ENCODE measurements at regions not wholly inside any gene's neighbourhood (a gene's known extent, or its start where the extent isn't known, plus 50 kb on each side); places are given as distances from the start of the nearest gene placed in this dataset.
"Not testable (repeated sequence)": the region's sequence is repeated elsewhere in the genome, so short reads cannot be mapped to it uniquely, and the experiment has no call there.

- no peak for DNase-seq (ENCODE audit: low spot score)
Observed at GRCh38 chr3:106078635-106079034, 209.8 kb upstream of the CBLB start.

GRCh38 chr3:106082616-106083015 lies 213.8 kb upstream of the CBLB start:
- DNase-seq (ENCODE audit: low spot score), result no peak

GRCh38 chr3:106083207-106083606 lies 214.4 kb upstream of the CBLB start:
- DNase-seq (ENCODE audit: low spot score), result no peak

- DNase-seq (ENCODE audit: low spot score), result no peak
Observed at GRCh38 chr3:106083854-106084253, 215.0 kb upstream of the CBLB start.

GRCh38 chr3:106086038-106086437 lies 217.2 kb upstream of the CBLB start:
- DNase-seq (ENCODE audit: low spot score), result no peak

GRCh38 chr3:106086636-106087035 lies 217.8 kb upstream of the CBLB start:
- DNase-seq (ENCODE audit: low spot score), result peak; percentile 6

- DNase-seq (ENCODE audit: low spot score), result no peak
Observed at GRCh38 chr3:106088304-106088703, 219.5 kb upstream of the CBLB start.

- DNase-seq (ENCODE audit: low spot score), result no peak
Observed at GRCh38 chr3:106088899-106089298, 220.1 kb upstream of the CBLB start.

GRCh38 chr3:106089806-106090205 lies 221.0 kb upstream of the CBLB start:
- no peak for DNase-seq (ENCODE audit: low spot score)

- DNase-seq (ENCODE audit: low spot score), result no peak
Observed at GRCh38 chr3:106092792-106093191, 224.0 kb upstream of the CBLB start.

GRCh38 chr3:106093616-106094015 lies 224.8 kb upstream of the CBLB start:
- no peak for DNase-seq (ENCODE audit: low spot score)

GRCh38 chr3:106097817-106098435 lies 229.1 kb upstream of the CBLB start:
- no peak for DNase-seq (ENCODE audit: low spot score)

- no peak for DNase-seq (ENCODE audit: low spot score)
Observed at GRCh38 chr3:106103383-106103782, 234.6 kb upstream of the CBLB start.

- DNase-seq (ENCODE audit: low spot score), result no peak
Observed at GRCh38 chr3:106104078-106104477, 235.3 kb upstream of the CBLB start.

GRCh38 chr3:106108925-106109324 lies 240.1 kb upstream of the CBLB start:
- DNase-seq (ENCODE audit: low spot score), result no peak

- DNase-seq (ENCODE audit: low spot score), result not testable (repeated sequence)
Observed at GRCh38 chr3:106112561-106112960, 243.7 kb upstream of the CBLB start.

- no peak for DNase-seq (ENCODE audit: low spot score)
Observed at GRCh38 chr3:106113747-106114146, 244.9 kb upstream of the CBLB start.

- no peak for DNase-seq (ENCODE audit: low spot score)
Observed at GRCh38 chr3:106114220-106114619, 245.4 kb upstream of the CBLB start.

GRCh38 chr3:106114848-106115247 lies 246.0 kb upstream of the CBLB start:
- no peak for DNase-seq (ENCODE audit: low spot score)

GRCh38 chr3:106115557-106115956 lies 246.7 kb upstream of the CBLB start:
- DNase-seq (ENCODE audit: low spot score), result no peak

GRCh38 chr3:106116733-106117489 lies 248.1 kb upstream of the CBLB start:
- no peak for DNase-seq (ENCODE audit: low spot score)

- DNase-seq (ENCODE audit: low spot score), result no peak
Observed at GRCh38 chr3:106117490-106117858, 248.7 kb upstream of the CBLB start.

GRCh38 chr3:106119614-106120082 lies 250.8 kb upstream of the CBLB start:
- no peak for DNase-seq (ENCODE audit: low spot score)

- DNase-seq (ENCODE audit: low spot score), result no peak
Observed at GRCh38 chr3:106120356-106120755, 251.5 kb upstream of the CBLB start.

All from LoVo (cell line).